GM12878 (cell line): ENCODE measurements at regions not wholly inside any gene's neighbourhood (a gene's known extent, or its start where the extent isn't known, plus 50 kb on each side); places are given as distances from the start of the nearest gene placed in this dataset.

Source experiments
- ATAC-seq: fragments of 200-7000 bp; cut with Tn5 transposase; 3 replicates; pipeline ENCODE4 v1.9.1; 2020; ENCODE audit warnings: mild to moderate bottlenecking, moderate library complexity
- BruUV-seq: library from RNA; stranded (reverse); fragments of 400-500 nt; replicated peaks from 2 replicates; lab custom pipeline; 2021; lab: Mats Ljungman, UMichigan
- CTCF ChIA-PET: fragments of 300-600 bp; sonication (Branson Sonifier 250); formaldehyde crosslinking; extraction: SDS; loops from one replicate; lab custom pipeline; 2021; ENCODE audit warnings: inconsistent platforms; lab: Yijun Ruan, JAX
- POLR2A ChIA-PET: fragments of 350-600 bp; formaldehyde crosslinking; extraction: SDS; loops from one replicate; lab custom pipeline; 2021; ENCODE audit warnings: inconsistent platforms; lab: Charles Lee
- RAD21 ChIA-PET: fragments of 300-600 bp; sonication (Branson Sonifier 250); formaldehyde crosslinking; loops from one replicate; lab custom pipeline; 2023; ENCODE audit warnings: antibody characterized with exemption; ENCODE audit not compliant: unreplicated experiment; lab: Charles Lee
- SMC1A ChIA-PET: fragments of 300-600 bp; sonication (Branson Sonifier 250); formaldehyde crosslinking; loops from one replicate; lab custom pipeline; 2023; ENCODE audit not compliant: unreplicated experiment, uncharacterized antibody; lab: Charles Lee
- DNase-seq: peaks from one replicate; pipeline ENCODE4 v3.0.0-alpha.2; 2011; ENCODE audit warnings: low read depth, low spot score
- FAIRE-seq: peaks from 3 replicates; lab custom pipeline; 2011; peaks lifted over from hg19 to GRCh38; lab: Jason Lieb, UNC
- H2AFZ ChIP-seq: 2 replicates; pipeline ENCODE4 v1.6.0; 2011; ENCODE audit warnings: low read depth, low read length, control low read depth; ENCODE audit not compliant: control insufficient read depth
- H3K27ac ChIP-seq: 2 replicates; pipeline ENCODE4 v1.5.1; 2011; ENCODE audit warnings: control low read depth; ENCODE audit not compliant: control insufficient read depth, insufficient read depth
- H3K27me3 ChIP-seq, 2 experiments: replicated peaks in 1 of 2; 2 replicates each; pipeline versions ENCODE4 v1.6.0 to v1.6.1; 2011; ENCODE audit warnings: low read length in 1 of 2; ENCODE audit not compliant: control insufficient read depth in 2 of 2, insufficient read depth in 2 of 2
- H3K36me3 ChIP-seq, 2 experiments: 2 replicates each; pipeline ENCODE4 v1.5.1; 2011; ENCODE audit warnings: low read length in 1 of 2; ENCODE audit not compliant: control insufficient read depth in 2 of 2, insufficient read depth in 2 of 2
- H3K4me1 ChIP-seq: 2 replicates; pipeline ENCODE4 v1.6.1; 2011; ENCODE audit warnings: mild to moderate bottlenecking, low read length, moderate library complexity, mixed read lengths; ENCODE audit not compliant: control insufficient read depth, insufficient read depth
- H3K4me2 ChIP-seq: 2 replicates; pipeline ENCODE4 v1.6.0; 2011; ENCODE audit warnings: control low read depth; ENCODE audit not compliant: control insufficient read depth, insufficient read depth
- H3K4me3 ChIP-seq: fragments of 200-600 bp; sonication (generic); 2 replicates; pipeline ENCODE4 v1.5.1; 2016
- H3K79me2 ChIP-seq: 2 replicates; pipeline ENCODE4 v1.6.0; 2011; ENCODE audit warnings: low read length; ENCODE audit not compliant: control insufficient read depth, insufficient read depth
- H3K9ac ChIP-seq: 2 replicates; pipeline ENCODE4 v1.8.0; 2011; ENCODE audit warnings: low read length, control low read depth, mixed read lengths; ENCODE audit not compliant: control insufficient read depth, insufficient read depth
- H3K9me3 ChIP-seq: replicated peaks from 3 replicates; pipeline ENCODE4 v1.5.1; 2011; ENCODE audit warnings: mild to moderate bottlenecking, low read length; ENCODE audit not compliant: control insufficient read depth, insufficient read depth
- H4K20me1 ChIP-seq: 2 replicates; pipeline ENCODE4 v1.6.0; 2011; ENCODE audit not compliant: control insufficient read depth, insufficient read depth
- GABPA ChIP-seq: IDR thresholded peaks from 2 replicates; pipeline ENCODE4 v1.6.1; 2014; ENCODE audit warnings: antibody characterized with exemption, low read depth, mild to moderate bottlenecking, inconsistent platforms
- PRDM15 ChIP-seq: fragments of 450-650 bp; formaldehyde crosslinking; IDR thresholded peaks from 2 replicates; pipeline ENCODE4 v1.4.0; 2020; ENCODE audit warnings: mild to moderate bottlenecking, moderate library complexity
- RCOR1 ChIP-seq: conservative IDR thresholded peaks from 2 replicates; pipeline ENCODE4 v1.6.1; 2012; ENCODE audit warnings: low read depth, low read length, improper control_type of control experiment
- ZNF622 ChIP-seq: fragments of 450-650 bp; IDR thresholded peaks from 2 replicates; pipeline ENCODE4 v1.6.1; 2017; ENCODE audit warnings: mild to moderate bottlenecking, inconsistent platforms
- ZNF687 ChIP-seq: fragments of 450-650 bp; IDR thresholded peaks from 2 replicates; pipeline ENCODE4 v1.6.1; 2017; ENCODE audit warnings: mild to moderate bottlenecking, moderate library complexity
- WGBS: methylation state at CpG from one replicate; pipeline ENCODE4 v1.1.6; 2016; ENCODE audit warnings: low lambda C conversion rate; ENCODE audit not compliant: insufficient replicate concordance, insufficient coverage; ENCODE audit errors: missing lambda C conversion rate; 5-methylcytosine and 5-hydroxymethylcytosine counted together
- in situ Hi-C: fragments of 300-500 bp; cut with MboI; formaldehyde crosslinking; loops from 9 replicates; pipeline ENCODE4 v1.14.3; 2018; ENCODE audit warnings: mixed read lengths
- intact Hi-C: fragments of 100-400 bp; cut with micrococcal nuclease; formaldehyde crosslinking; loops from one replicate; pipeline ENCODE4 v1.14.2; 2022; ENCODE audit not compliant: unreplicated experiment
- TF ChIP-seq, protein P1 (sequence below): fragments of 450-650 bp; IDR thresholded peaks from 2 replicates; pipeline ENCODE4 v1.6.1; 2016; ENCODE audit warnings: mild to moderate bottlenecking
- TF ChIP-seq, protein P2 (sequence below): fragments of 450-650 bp; IDR thresholded peaks from 2 replicates; pipeline ENCODE4 v1.6.1; 2017; ENCODE audit warnings: mild to moderate bottlenecking, low read depth, inconsistent platforms; ENCODE audit not compliant: poor library complexity, severe bottlenecking
- TF ChIP-seq, protein P3 (sequence below): IDR thresholded peaks from 2 replicates; pipeline ENCODE4 v1.6.1; 2011; ENCODE audit warnings: low read depth, low read length, improper control_type of control experiment, borderline replicate concordance

DNA sequence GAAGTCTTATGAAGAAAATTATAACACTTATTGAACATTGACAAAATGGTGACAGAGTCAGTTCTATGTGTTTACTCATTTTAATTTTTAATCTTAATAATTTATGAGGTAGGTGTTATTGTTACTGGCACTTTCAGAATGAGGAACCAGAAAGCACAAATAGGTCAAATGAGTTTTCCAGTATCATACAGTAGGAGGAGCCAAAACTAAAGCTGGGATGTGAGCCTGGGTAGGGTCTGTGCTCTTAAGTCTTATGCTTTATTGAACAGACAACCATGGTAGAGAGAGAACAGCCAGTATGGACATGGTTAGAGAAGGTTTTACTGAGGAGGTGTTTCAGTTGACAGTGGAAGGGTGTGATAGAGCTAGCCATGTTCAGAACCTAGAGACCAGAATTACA lies 775.7 kb downstream of the TMTC2 start (continued):
- TF ChIP-seq RCOR1 (no peak), ZNF622 (no peak), GABPA (no peak)
- TF ChIP-seq, protein P1, sequence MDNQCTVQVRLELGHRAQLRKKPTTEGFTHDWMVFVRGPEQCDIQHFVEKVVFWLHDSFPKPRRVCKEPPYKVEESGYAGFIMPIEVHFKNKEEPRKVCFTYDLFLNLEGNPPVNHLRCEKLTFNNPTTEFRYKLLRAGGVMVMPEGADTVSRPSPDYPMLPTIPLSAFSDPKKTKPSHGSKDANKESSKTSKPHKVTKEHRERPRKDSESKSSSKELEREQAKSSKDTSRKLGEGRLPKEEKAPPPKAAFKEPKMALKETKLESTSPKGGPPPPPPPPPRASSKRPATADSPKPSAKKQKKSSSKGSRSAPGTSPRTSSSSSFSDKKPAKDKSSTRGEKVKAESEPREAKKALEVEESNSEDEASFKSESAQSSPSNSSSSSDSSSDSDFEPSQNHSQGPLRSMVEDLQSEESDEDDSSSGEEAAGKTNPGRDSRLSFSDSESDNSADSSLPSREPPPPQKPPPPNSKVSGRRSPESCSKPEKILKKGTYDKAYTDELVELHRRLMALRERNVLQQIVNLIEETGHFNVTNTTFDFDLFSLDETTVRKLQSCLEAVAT: no peak
- TF ChIP-seq, protein P2, sequence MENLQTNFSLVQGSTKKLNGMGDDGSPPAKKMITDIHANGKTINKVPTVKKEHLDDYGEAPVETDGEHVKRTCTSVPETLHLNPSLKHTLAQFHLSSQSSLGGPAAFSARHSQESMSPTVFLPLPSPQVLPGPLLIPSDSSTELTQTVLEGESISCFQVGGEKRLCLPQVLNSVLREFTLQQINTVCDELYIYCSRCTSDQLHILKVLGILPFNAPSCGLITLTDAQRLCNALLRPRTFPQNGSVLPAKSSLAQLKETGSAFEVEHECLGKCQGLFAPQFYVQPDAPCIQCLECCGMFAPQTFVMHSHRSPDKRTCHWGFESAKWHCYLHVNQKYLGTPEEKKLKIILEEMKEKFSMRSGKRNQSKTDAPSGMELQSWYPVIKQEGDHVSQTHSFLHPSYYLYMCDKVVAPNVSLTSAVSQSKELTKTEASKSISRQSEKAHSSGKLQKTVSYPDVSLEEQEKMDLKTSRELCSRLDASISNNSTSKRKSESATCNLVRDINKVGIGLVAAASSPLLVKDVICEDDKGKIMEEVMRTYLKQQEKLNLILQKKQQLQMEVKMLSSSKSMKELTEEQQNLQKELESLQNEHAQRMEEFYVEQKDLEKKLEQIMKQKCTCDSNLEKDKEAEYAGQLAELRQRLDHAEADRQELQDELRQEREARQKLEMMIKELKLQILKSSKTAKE: no peak

DNA sequence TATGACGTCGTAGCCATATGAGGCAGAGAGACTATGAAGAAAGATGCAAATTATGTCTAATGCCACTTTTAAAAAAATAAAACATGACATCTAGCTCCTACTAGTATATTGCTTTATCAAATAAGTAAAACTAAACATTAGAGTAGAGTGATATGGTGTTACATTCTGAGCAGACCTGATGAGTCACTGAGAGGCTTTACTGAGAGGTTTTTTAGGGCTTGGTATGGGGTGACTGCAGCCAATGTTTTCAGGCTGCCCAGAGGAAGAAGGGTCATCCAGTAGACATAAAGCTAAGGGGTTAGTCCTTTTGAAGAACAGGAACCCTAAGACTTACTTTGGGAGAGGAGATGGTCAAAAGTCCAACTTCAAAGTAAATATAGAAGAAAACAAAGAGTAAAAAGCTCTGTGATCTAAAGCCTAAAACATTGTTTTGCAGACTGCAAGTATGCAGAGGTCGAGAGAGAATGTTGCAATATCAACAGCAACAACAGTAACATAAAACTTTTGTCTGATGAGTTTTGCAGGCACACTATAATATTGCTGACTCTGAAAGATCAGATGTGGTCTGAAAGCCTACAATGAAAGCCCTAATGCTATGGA lies 774.7 kb downstream of the TMTC2 start:
- RAD21 ChIA-PET: no interaction called here
- POLR2A ChIA-PET: no interaction called here
- H4K20me1 ChIP-seq: no peaks in the 10 kb centered on the region
- no peaks in the 10 kb centered on the region for H3K79me2 ChIP-seq
- in situ Hi-C loops: no loop called here
- no peak overlapping the region for H3K4me3 ChIP-seq
- no peaks in the 10 kb centered on the region for H3K27me3 ChIP-seq
- 2% methylated on average over 3 of the region's 3 CpGs for WGBS
- H3K9ac ChIP-seq: no peak overlapping the region
- H3K4me2 ChIP-seq: no peak overlapping the region
- no peak overlapping the region for H2AFZ ChIP-seq
- H3K9me3 ChIP-seq: no peaks in the 10 kb centered on the region
- no peak for ATAC-seq
- no peak overlapping the region for H3K27ac ChIP-seq
- no TSS peak for BruUV-seq
- CTCF ChIA-PET: interaction anchor here (1.8 kb wide), 1 partner anchor 365 kb away, joined by 6 read pairs; no protein-coding TSS in a partner anchor
- FAIRE-seq: no peak
- H3K4me1 ChIP-seq: no peaks in the 10 kb centered on the region
- H3K36me3 ChIP-seq: no peaks in the 10 kb centered on the region
- no peak for DNase-seq
- intact Hi-C loops: no loop called here
- SMC1A ChIA-PET: no interaction called here
- TF ChIP-seq, protein P3, sequence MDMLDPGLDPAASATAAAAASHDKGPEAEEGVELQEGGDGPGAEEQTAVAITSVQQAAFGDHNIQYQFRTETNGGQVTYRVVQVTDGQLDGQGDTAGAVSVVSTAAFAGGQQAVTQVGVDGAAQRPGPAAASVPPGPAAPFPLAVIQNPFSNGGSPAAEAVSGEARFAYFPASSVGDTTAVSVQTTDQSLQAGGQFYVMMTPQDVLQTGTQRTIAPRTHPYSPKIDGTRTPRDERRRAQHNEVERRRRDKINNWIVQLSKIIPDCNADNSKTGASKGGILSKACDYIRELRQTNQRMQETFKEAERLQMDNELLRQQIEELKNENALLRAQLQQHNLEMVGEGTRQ: no peak
- TF ChIP-seq ZNF687 (no peak), PRDM15 (CRISPR knock-in tag) (no peak)
